Panc1 (cell line): ENCODE measurements at regions not wholly inside any gene's neighbourhood (a gene's known extent, or its start where the extent isn't known, plus 50 kb on each side); places are given as distances from the start of the nearest gene placed in this dataset.

Experiments
- POLR2AphosphoS5 ChIP-seq: IDR thresholded peaks from 2 replicates; pipeline ENCODE4 v1.6.1; 2012; ENCODE audit warnings: mild to moderate bottlenecking, low read depth, low read length, moderate library complexity
- TF ChIP-seq, protein P1 (sequence below): fragments of 450-650 bp; IDR thresholded peaks from 2 replicates; pipeline ENCODE4 v1.5.1; 2017; ENCODE audit warnings: mild to moderate bottlenecking

DNA sequence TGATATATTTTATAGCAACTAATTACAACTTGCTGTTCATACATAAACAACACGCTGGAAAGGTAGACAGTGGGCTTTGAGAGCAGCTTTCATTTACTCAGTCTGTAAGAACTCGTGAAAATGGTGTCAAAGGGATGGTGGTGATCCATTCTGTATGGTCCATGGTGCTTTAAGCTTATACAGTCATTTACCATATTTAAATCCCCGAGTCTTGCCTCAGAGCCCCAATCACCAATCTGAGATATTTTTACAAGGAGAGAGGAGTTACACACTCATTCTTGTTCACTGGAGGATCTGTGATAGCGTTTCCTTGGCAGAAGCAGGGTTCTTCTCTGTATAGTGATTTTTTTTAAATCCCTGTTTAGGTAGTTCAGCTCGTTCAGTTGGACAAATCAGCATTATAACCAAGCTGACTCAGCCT lies 694.6 kb downstream of the USP25 start:
- TF ChIP-seq, protein P1, sequence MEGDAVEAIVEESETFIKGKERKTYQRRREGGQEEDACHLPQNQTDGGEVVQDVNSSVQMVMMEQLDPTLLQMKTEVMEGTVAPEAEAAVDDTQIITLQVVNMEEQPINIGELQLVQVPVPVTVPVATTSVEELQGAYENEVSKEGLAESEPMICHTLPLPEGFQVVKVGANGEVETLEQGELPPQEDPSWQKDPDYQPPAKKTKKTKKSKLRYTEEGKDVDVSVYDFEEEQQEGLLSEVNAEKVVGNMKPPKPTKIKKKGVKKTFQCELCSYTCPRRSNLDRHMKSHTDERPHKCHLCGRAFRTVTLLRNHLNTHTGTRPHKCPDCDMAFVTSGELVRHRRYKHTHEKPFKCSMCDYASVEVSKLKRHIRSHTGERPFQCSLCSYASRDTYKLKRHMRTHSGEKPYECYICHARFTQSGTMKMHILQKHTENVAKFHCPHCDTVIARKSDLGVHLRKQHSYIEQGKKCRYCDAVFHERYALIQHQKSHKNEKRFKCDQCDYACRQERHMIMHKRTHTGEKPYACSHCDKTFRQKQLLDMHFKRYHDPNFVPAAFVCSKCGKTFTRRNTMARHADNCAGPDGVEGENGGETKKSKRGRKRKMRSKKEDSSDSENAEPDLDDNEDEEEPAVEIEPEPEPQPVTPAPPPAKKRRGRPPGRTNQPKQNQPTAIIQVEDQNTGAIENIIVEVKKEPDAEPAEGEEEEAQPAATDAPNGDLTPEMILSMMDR = no peak
- TF ChIP-seq POLR2AphosphoS5 = no peak
